Erythroblast (primary cell): ENCODE measurements at regions not wholly inside any gene's neighbourhood (a gene's known extent, or its start where the extent isn't known, plus 50 kb on each side); places are given as distances from the start of the nearest gene placed in this dataset.

Experiments used
- DNase-seq, 2 experiments: peaks; one replicate each; lab custom pipeline; 2025; lab: John Stamatoyannopoulos, UW
- GATA1 ChIP-seq: IDR thresholded peaks from 2 replicates; pipeline ENCODE4 v1.6.1; 2011; ENCODE audit warnings: low read depth, mild to moderate bottlenecking, control low read depth, low read length, moderate library complexity
- POLR2A ChIP-seq: IDR thresholded peaks from 2 replicates; pipeline ENCODE4 v1.6.1; 2011; ENCODE audit warnings: mild to moderate bottlenecking, low read length

DNA sequence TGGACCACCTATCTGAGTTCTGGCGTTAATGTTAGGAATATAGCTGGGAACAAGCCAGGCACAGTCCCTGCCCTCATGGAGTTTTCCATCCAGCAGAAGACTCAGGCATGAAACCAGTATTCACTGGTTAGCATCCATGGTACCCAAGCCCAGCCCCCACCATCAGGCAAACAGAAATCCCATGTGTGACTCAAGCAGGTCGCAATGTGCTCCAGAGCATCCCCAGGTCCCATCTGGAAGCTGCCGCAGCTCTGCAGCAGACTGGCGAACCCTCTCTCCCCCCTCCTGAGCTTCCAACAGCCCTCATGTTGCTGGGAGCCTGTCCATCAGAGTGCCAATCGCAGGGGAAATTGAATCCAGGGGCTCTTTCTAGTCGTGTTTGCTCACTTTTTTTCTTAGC is 174.2 kb downstream of the RRAGC start:
- DNase-seq = no peak
- TF ChIP-seq POLR2A (no peak), GATA1 (no peak)

- TF ChIP-seq POLR2A (no peak), GATA1 (no peak)
- DNase-seq = no peak
Observed at GRCh38 chr1:38680801-38681510, 178.6 kb downstream of the RRAGC start.

DNA sequence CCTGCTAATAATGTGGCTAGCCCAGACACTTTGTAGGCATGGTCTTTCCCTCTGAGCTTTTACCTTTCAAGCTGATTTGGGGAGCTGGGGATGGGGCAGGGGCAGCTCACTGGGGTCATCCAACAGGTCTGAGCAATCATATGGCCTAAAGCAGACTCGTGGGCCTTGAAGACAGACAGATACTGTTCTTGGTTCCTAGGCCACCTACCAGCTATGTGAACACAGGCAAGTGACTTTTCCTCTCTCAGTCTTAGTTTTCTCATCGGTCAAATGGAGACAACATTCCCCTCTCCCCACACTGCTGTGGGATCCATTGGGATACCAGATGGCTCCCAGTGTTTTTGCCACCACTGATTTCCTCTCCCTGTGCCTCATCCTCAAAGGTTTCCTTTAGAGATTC is 181.8 kb downstream of the RRAGC start:
- DNase-seq = no peak
- TF ChIP-seq POLR2A (no peak), GATA1 (no peak)

- no peak for TF ChIP-seq POLR2A
- TF ChIP-seq GATA1 = no peak
- DNase-seq = no peak
Observed at GRCh38 chr1:38677311-38677710, 182.3 kb downstream of the RRAGC start.

DNA sequence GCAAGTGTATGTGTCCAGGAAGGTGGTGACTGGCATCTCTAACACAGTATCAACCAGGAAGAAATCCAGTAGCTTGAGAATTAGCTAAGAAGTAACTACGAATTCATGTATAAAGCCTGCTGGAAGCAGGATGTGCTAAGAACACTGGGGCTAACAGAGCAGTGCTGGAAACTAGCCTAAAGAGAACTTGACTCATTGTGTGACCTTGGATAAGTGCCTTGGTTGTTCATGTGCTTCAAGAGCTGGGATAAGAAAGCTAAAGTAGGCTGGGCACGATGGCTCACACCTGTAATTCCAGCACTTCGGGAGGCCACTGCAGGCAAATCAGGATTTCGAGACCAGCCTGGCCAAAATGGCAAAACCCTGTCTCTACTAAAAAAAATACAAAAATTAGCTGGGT is 186.9 kb downstream of the RRAGC start:
- TF ChIP-seq GATA1 (no peak), POLR2A (no peak)
- DNase-seq = no peak

DNA sequence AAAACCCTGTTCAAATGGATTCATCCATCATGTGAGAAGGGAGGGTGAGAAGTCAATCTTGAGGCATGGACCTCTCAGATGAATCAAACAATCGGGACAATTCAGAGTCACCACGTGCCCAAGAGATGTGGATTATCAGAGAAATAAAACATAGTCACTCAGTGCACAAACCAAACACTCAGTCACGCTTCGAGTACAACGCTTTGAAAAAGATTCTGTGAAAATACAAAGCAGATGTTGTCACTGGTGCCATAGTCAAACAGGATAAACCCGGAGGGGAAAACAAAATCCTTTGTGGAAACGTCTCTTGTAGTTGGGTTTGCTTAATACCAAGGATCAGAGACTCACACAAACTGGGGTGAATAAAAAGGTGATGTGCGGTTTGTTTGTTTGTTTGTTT is 188.4 kb downstream of the RRAGC start:
- no peak for DNase-seq
- TF ChIP-seq GATA1 = no peak
- no peak for TF ChIP-seq POLR2A

GRCh38 chr1:38670544-38671122 is 188.9 kb downstream of the RRAGC start:
- TF ChIP-seq POLR2A = no peak
- TF ChIP-seq GATA1 = no peak

DNA sequence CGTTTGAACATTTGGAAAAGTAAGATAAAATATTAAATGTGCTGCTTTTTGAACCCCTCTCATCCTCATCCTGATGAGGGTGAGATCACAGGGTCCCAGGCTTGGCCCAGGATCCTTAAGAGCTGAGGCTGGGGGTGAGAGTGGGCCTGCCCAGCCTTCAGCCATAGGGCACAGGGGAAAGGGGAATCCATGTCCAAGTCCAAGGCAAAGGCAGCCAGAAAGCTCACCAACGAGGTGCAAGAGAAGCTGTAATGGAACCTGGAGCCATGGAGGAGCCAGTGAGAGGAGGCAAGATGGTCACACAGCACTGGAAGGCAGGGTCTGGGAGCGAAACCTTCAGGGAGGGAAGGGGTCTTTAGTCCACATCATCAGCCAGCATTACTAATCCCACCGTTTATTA is 191.9 kb downstream of the RRAGC start:
- DNase-seq = no peak
- TF ChIP-seq GATA1 (no peak), POLR2A (no peak)

More at GRCh38 chr1:38670544-38671122, 188.9 kb downstream of the RRAGC start:
- DNase-seq = no peak

DNA sequence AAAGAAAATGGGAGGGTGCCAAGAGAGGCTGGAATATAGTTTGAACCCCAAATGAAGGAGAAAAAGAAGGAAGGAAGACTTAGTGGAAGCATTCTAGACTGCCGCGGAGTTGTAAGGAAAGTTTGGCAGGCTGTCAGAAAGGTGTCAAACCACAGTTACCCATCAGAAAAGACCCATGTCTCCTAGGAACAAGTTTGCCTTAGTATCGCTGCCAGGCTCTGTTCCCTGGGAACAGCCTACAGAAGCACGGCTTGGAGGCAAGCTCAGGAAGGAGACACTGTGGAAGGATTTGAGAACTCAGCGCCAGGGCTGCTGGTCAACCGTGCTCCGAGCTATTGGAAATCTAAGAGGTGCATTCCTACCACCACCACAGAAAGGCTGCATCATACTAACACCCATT is 197.4 kb downstream of the RRAGC start:
- TF ChIP-seq POLR2A = no peak
- no peak for TF ChIP-seq GATA1
- DNase-seq = no peak

GRCh38 chr1:38658883-38659282 is 200.7 kb downstream of the RRAGC start:
- TF ChIP-seq GATA1 (no peak), POLR2A (no peak)
- no peak for DNase-seq

DNA sequence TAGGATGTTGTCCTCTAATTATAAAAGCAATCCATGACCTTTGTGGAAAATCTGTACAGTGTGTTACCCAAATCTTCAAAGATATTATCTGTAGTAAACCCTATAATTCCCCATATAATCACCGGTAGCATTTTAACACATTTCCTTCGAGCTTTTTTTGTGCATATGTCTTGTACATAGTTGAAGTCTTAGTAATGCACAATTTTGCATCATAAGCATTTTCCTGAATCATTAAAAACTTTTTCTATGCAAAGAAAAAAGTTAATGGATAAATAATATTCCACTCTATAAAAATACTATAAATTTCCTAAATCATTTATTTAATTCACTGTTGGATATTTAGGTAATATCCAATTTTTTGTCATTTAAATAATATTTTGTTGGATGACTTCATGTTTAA is 201.7 kb downstream of the RRAGC start:
- DNase-seq = no peak

DNA sequence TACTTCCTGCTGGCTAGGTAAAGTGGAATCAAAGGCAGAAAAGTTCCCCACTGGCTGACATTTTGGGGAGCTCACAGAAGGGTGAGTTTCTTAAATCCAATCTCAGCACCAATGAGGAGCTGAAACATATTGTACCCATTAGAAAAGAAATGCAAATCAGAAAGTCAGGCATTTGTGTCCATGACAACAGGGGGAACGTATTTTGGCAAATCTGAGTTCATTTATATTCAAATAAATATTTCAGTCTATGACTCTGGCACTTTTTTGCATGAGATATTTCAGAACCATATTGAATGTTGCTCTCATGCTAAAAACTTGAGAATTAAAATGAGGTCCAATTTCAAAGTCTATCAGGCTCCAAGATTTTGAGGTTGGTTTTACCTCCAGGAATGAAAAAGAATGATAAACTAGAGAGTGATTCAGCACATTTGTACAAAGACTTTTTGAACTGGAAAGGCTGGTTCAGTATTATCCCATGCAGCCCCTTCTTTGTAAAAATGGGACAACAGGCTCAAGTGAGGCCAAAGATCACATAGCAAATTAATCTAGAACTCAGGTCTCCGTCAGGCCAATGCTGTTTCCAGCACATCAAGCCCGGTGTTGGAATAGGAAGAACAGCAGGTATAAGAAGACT is 202.2 kb downstream of the RRAGC start:
- TF ChIP-seq POLR2A = no peak
- no peak for TF ChIP-seq GATA1
- no peak for DNase-seq

More for the DNA sequence above, 201.7 kb downstream of the RRAGC start:
- TF ChIP-seq POLR2A (no peak), GATA1 (no peak)

DNA sequence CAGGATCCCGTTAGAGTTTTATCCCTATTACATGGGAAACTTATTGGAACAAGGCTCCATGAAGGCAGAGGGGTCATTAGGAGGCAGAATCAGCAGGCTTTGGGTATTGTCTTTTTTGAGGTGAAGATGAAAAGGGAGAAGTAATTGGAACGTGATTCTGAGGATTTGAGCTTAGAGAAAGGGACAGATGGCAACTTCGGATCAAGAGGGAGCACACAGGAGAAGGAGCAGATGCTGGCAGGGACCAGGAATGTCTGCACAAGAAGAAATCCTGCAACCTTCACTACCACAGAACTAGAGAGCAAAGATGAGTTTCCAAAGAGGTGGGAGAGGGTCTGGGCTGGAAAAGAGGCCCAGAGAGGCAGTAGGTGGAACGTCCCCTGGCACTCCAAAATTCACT is 202.8 kb downstream of the RRAGC start:
- TF ChIP-seq POLR2A = no peak
- no peak for TF ChIP-seq GATA1
- DNase-seq = no peak

- no peak for TF ChIP-seq POLR2A
- TF ChIP-seq GATA1 = no peak
Observed at GRCh38 chr1:38652217-38652616, 207.4 kb downstream of the RRAGC start.

More at GRCh38 chr1:38652217-38652616, 207.4 kb downstream of the RRAGC start:
- DNase-seq = no peak
